ENCODE measurements at regions not wholly inside any gene's neighbourhood (a gene's known extent, or its start where the extent isn't known, plus 50 kb on each side); places are given as distances from the start of the nearest gene placed in this dataset.

- no peak for DNase-seq (ENCODE audit: low spot score)
- in situ Hi-C loops (cut with MboI; ENCODE audit: low pct_unique_long_range_greater_than_20kb, low sequenced_read_pairs, unreplicated experiment): no loop called here
- no peak for TF ChIP-seq CTCF (IDR thresholded peaks at IDR 0.05; ENCODE audit: extremely low read depth, insufficient read depth, missing control alignments)
Observed at GRCh38 chr12:16863742-16864141, 257.8 kb upstream of the LMO3 start.

DNA sequence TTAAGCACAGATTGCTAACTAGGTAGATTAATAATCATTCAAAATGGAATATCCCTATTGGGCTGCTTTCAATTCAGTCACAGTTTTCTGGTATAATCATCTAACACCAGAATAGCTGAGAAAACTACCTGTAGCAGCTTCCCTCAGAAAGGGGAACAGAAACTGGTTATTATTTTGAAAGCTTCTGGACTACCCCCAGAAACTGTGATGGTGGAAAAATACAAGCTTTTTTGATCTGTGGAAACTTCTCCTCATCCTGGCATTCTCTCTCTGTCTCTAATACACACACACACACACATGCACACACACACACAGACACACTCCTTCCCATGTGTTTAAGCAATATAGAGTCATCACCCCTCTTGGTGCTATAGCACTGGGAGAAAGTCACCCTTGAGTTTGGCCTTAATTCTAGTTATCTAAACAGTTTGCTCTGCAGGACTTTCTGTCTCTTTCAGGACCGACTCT lies 251.5 kb upstream of the LMO3 start:
- peak; percentile 31 for DNase-seq (ENCODE audit: low spot score)
- in situ Hi-C loops (cut with MboI; ENCODE audit: low pct_unique_long_range_greater_than_20kb, low sequenced_read_pairs, unreplicated experiment): no loop called here
- TF ChIP-seq CTCF (IDR thresholded peaks at IDR 0.05; ENCODE audit: extremely low read depth, insufficient read depth, missing control alignments): no peak

DNA sequence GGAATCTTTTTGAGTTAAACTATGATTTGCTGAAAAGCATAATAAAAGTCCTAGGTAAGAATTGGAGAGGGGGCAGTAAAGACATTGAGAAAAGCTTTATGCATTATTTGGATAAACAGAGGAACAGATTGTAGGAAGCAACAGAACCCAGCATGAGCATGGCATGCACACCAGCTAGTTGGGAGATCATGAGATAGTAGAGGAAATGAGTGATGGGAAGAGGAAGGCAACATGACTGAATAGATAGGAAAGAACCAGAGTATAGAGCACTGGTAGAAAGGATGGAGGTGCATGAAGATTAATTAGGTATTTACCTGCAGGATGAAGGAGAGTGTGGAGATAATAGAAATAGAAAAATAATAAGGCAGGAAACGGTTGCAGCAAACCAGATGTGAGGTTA lies 248.5 kb upstream of the LMO3 start:
- TF ChIP-seq CTCF (IDR thresholded peaks at IDR 0.05; ENCODE audit: extremely low read depth, insufficient read depth, missing control alignments): no peak
- in situ Hi-C loops (cut with MboI; ENCODE audit: low pct_unique_long_range_greater_than_20kb, low sequenced_read_pairs, unreplicated experiment): no loop called here
- no peak for DNase-seq (ENCODE audit: low spot score)

DNA sequence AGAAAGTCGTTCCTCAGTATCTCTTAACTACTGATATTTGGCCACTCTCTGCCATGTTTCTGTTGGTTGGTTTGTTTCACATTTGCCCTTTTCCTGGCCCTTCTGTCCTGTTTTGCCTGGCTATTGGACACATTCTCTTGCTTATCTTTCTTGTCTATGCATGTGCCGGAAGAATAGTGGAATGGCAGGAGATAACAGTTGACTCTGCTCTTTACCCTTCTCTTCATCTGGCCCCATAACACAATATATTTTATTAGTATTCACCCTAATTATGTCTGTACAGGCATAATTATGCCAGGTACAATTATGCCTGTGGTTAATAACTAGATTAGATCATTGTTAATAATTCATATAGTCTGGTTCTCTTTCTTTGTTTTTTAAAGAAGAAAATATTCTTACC lies 243.5 kb upstream of the LMO3 start:
- DNase-seq (ENCODE audit: low spot score): no peak
- in situ Hi-C loops (cut with MboI; ENCODE audit: low pct_unique_long_range_greater_than_20kb, low sequenced_read_pairs, unreplicated experiment): no loop called here
- TF ChIP-seq CTCF (IDR thresholded peaks at IDR 0.05; ENCODE audit: extremely low read depth, insufficient read depth, missing control alignments): no peak

GRCh38 chr12:16844875-16845274 lies 238.9 kb upstream of the LMO3 start:
- no peak for DNase-seq (ENCODE audit: low spot score)
- peak; percentile 27 for TF ChIP-seq CTCF (IDR thresholded peaks at IDR 0.05; ENCODE audit: extremely low read depth, insufficient read depth, missing control alignments)
- in situ Hi-C loops (cut with MboI; ENCODE audit: low pct_unique_long_range_greater_than_20kb, low sequenced_read_pairs, unreplicated experiment): no loop called here

- no peak for TF ChIP-seq CTCF (IDR thresholded peaks at IDR 0.05; ENCODE audit: extremely low read depth, insufficient read depth, missing control alignments)
- in situ Hi-C loops (cut with MboI; ENCODE audit: low pct_unique_long_range_greater_than_20kb, low sequenced_read_pairs, unreplicated experiment): no loop called here
- peak; percentile 20 for DNase-seq (ENCODE audit: low spot score)
Observed at GRCh38 chr12:16833376-16834015, 227.5 kb upstream of the LMO3 start.
